Naive thymus-derived CD8-positive, alpha-beta T cell (primary cell): ENCODE measurements at regions not wholly inside any gene's neighbourhood (a gene's known extent, or its start where the extent isn't known, plus 50 kb on each side); places are given as distances from the start of the nearest gene placed in this dataset.

Experiments
- ATAC-seq, 2 donors: fragments of 150-1000 bp; cut with Tn5 transposase in 1 of 2; sonication (Bioruptor Pico), chemical (Tn5 transposase) in 1 of 2; 1 replicate in 1 of 2; 2 replicates in 1 of 2; pipeline ENCODE4 v1.10.0; 2021; ENCODE audit warnings: mild to moderate bottlenecking in 2 of 2, moderate library complexity in 2 of 2
- POLR2A ChIA-PET: fragments of 350-600 bp; sonication (Branson Sonifier 250); formaldehyde crosslinking; loops from one replicate; lab custom pipeline; 2021; ENCODE audit warnings: antibody characterized with exemption; lab: Charles Lee
- DNase-seq, 10 donors: peaks; one replicate each; pipeline versions ENCODE4 v3.0.0 to v3.0.0-alpha.2; 2020 to 2022
- H3K27ac Mint-ChIP-seq, 10 donors: one replicate each; pipeline ENCODE4 v1.8.0; 2020 to 2022; ENCODE audit warnings: mild to moderate bottlenecking in 10 of 10, mixed read lengths in 10 of 10, moderate library complexity in 4 of 10, inconsistent platforms in 1 of 10
- H3K27me3 Mint-ChIP-seq, 5 donors: one replicate each; pipeline ENCODE4 v1.8.0; 2021 to 2022; ENCODE audit warnings: mixed read lengths in 5 of 5
- H3K36me3 Mint-ChIP-seq, 3 donors: one replicate each; pipeline ENCODE4 v1.8.0; 2020 to 2022; ENCODE audit warnings: mixed read lengths in 3 of 3, mild to moderate bottlenecking in 2 of 3, inconsistent platforms in 1 of 3
- H3K4me1 Mint-ChIP-seq, 4 donors: one replicate each; pipeline ENCODE4 v1.8.0; 2021 to 2022; ENCODE audit warnings: mixed read lengths in 4 of 4
- H3K4me3 Mint-ChIP-seq, 10 donors: one replicate each; pipeline ENCODE4 v1.8.0; 2020 to 2022; ENCODE audit warnings: mild to moderate bottlenecking in 10 of 10, mixed read lengths in 10 of 10, moderate library complexity in 6 of 10, inconsistent platforms in 1 of 10
- H3K9me3 Mint-ChIP-seq, 9 donors: one replicate each; pipeline ENCODE4 v1.8.0; 2020 to 2022; ENCODE audit warnings: mixed read lengths in 9 of 9, mild to moderate bottlenecking in 3 of 9, inconsistent platforms in 1 of 9, moderate library complexity in 1 of 9

- DNase-seq (no peak), ATAC-seq (no peak)
- Mint-ChIP-seq H3K4me3 (no peak overlapping the region), H3K36me3 (no peaks in the 10 kb centered on the region), H3K27me3 (peaks cover 0 to 2% (median 1%) of the 10 kb centered on the region in 5 donors), H3K9me3 (peaks cover 0 to 11% (median 0%) of the 10 kb centered on the region in 9 donors), H3K4me1 (no peaks in the 10 kb centered on the region), H3K27ac (no peak overlapping the region)
- POLR2A ChIA-PET: no interaction called here
Observed at GRCh38 chr20:7722564-7722963, 217.7 kb downstream of the HAO1 start.

- Mint-ChIP-seq H3K36me3 (no peaks in the 10 kb centered on the region), H3K27me3 (peaks cover 0 to 2% (median 1%) of the 10 kb centered on the region in 5 donors), H3K27ac (no peak overlapping the region), H3K9me3 (peaks cover 0 to 11% (median 0%) of the 10 kb centered on the region in 9 donors), H3K4me1 (no peaks in the 10 kb centered on the region), H3K4me3 (no peak overlapping the region)
- POLR2A ChIA-PET: no interaction called here
- DNase-seq (no peak), ATAC-seq (no peak)
Observed at GRCh38 chr20:7723284-7723683, 217.0 kb downstream of the HAO1 start.

- Mint-ChIP-seq H3K27ac (no peak overlapping the region), H3K9me3 (peaks cover 0 to 8% (median 0%) of the 10 kb centered on the region in 9 donors), H3K4me1 (no peaks in the 10 kb centered on the region), H3K27me3 (peaks cover 0 to 2% (median 0%) of the 10 kb centered on the region in 5 donors), H3K36me3 (no peaks in the 10 kb centered on the region), H3K4me3 (no peak overlapping the region)
- no peak for DNase-seq
- POLR2A ChIA-PET: no interaction called here
- ATAC-seq: no peak
Observed at GRCh38 chr20:7728338-7728737, 211.9 kb downstream of the HAO1 start.

- no peak for ATAC-seq
- H3K36me3 Mint-ChIP-seq: no peaks in the 10 kb centered on the region
- DNase-seq: no peak
- peaks cover 0 to 5% (median 0%) of the 10 kb centered on the region in 9 donors for H3K9me3 Mint-ChIP-seq
- no peak overlapping the region for H3K27ac Mint-ChIP-seq
- H3K4me3 Mint-ChIP-seq: no peak overlapping the region
- POLR2A ChIA-PET: no interaction called here
- peaks cover 0 to 2% (median 0%) of the 10 kb centered on the region in 5 donors for H3K27me3 Mint-ChIP-seq
- H3K4me1 Mint-ChIP-seq: no peaks in the 10 kb centered on the region
Observed at GRCh38 chr20:7734216-7734615, 206.0 kb downstream of the HAO1 start.

GRCh38 chr20:7736336-7736735 lies 203.9 kb downstream of the HAO1 start:
- Mint-ChIP-seq H3K4me3 (no peak overlapping the region), H3K9me3 (peaks cover 0 to 4% (median 0%) of the 10 kb centered on the region in 9 donors)
- ATAC-seq: no peak

GRCh38 chr20:7741866-7742265 lies 198.4 kb downstream of the HAO1 start:
- peaks cover 0 to 4% (median 0%) of the 10 kb centered on the region in 5 donors for H3K27me3 Mint-ChIP-seq
- no peaks in the 10 kb centered on the region for H3K36me3 Mint-ChIP-seq
- H3K27ac Mint-ChIP-seq: peak overlapping the region in 1 of 10 donors; percentile 13
- POLR2A ChIA-PET: no interaction called here
- peaks cover 0 to 12% (median 0%) of the 10 kb centered on the region in 9 donors for H3K9me3 Mint-ChIP-seq
- no peak for ATAC-seq
- no peak for DNase-seq
- H3K4me1 Mint-ChIP-seq: no peaks in the 10 kb centered on the region
- no peak overlapping the region for H3K4me3 Mint-ChIP-seq

More at GRCh38 chr20:7736336-7736735, 203.9 kb downstream of the HAO1 start:
- H3K36me3 Mint-ChIP-seq: no peaks in the 10 kb centered on the region
- POLR2A ChIA-PET: no interaction called here
- no peak for DNase-seq
- peaks cover 0 to 4% (median 0%) of the 10 kb centered on the region in 5 donors for H3K27me3 Mint-ChIP-seq
- H3K27ac Mint-ChIP-seq: no peak overlapping the region
- H3K4me1 Mint-ChIP-seq: no peaks in the 10 kb centered on the region

GRCh38 chr20:7742479-7742878 lies 197.8 kb downstream of the HAO1 start:
- Mint-ChIP-seq H3K4me3 (no peak overlapping the region), H3K4me1 (no peaks in the 10 kb centered on the region), H3K9me3 (peaks cover 0 to 12% (median 0%) of the 10 kb centered on the region in 9 donors), H3K27ac (no peak overlapping the region), H3K27me3 (peaks cover 0 to 4% (median 0%) of the 10 kb centered on the region in 5 donors), H3K36me3 (no peaks in the 10 kb centered on the region)
- POLR2A ChIA-PET: no interaction called here
- ATAC-seq (no peak), DNase-seq (no peak)

GRCh38 chr20:7744411-7744810 lies 195.8 kb downstream of the HAO1 start:
- POLR2A ChIA-PET: no interaction called here

GRCh38 chr20:7748624-7749023 lies 191.6 kb downstream of the HAO1 start:
- no peak overlapping the region for H3K27ac Mint-ChIP-seq
- H3K27me3 Mint-ChIP-seq: peaks cover 0 to 7% (median 0%) of the 10 kb centered on the region in 5 donors
- POLR2A ChIA-PET: no interaction called here
- peaks cover 0 to 9% (median 3%) of the 10 kb centered on the region in 9 donors for H3K9me3 Mint-ChIP-seq
- DNase-seq: no peak
- H3K4me1 Mint-ChIP-seq: no peaks in the 10 kb centered on the region
- H3K4me3 Mint-ChIP-seq: no peak overlapping the region
- H3K36me3 Mint-ChIP-seq: no peaks in the 10 kb centered on the region
- ATAC-seq: no peak

More at GRCh38 chr20:7744411-7744810, 195.8 kb downstream of the HAO1 start:
- no peaks in the 10 kb centered on the region for H3K4me1 Mint-ChIP-seq
- H3K9me3 Mint-ChIP-seq: peaks cover 0 to 12% (median 0%) of the 10 kb centered on the region in 9 donors
- H3K4me3 Mint-ChIP-seq: no peak overlapping the region
- DNase-seq (no peak), ATAC-seq (no peak)
- no peaks in the 10 kb centered on the region for H3K36me3 Mint-ChIP-seq
- H3K27ac Mint-ChIP-seq: no peak overlapping the region
- H3K27me3 Mint-ChIP-seq: peaks cover 0 to 4% (median 0%) of the 10 kb centered on the region in 5 donors

GRCh38 chr20:7754102-7754501 lies 186.2 kb downstream of the HAO1 start:
- ATAC-seq: no peak
- POLR2A ChIA-PET: no interaction called here
- Mint-ChIP-seq H3K27ac (no peak overlapping the region), H3K4me1 (no peaks in the 10 kb centered on the region), H3K9me3 (peaks cover 0 to 9% (median 0%) of the 10 kb centered on the region in 9 donors), H3K4me3 (no peak overlapping the region), H3K36me3 (no peaks in the 10 kb centered on the region), H3K27me3 (peaks cover 0 to 7% (median 0%) of the 10 kb centered on the region in 5 donors)
- DNase-seq: no peak

- POLR2A ChIA-PET: no interaction called here
- Mint-ChIP-seq H3K27ac (no peak overlapping the region), H3K36me3 (no peaks in the 10 kb centered on the region), H3K27me3 (peaks cover 0 to 3% (median 2%) of the 10 kb centered on the region in 5 donors), H3K9me3 (peaks cover 0 to 8% (median 0%) of the 10 kb centered on the region in 9 donors), H3K4me3 (no peak overlapping the region), H3K4me1 (no peaks in the 10 kb centered on the region)
- ATAC-seq: no peak
- no peak for DNase-seq
Observed at GRCh38 chr20:7758406-7758805, 181.9 kb downstream of the HAO1 start.

- Mint-ChIP-seq H3K4me1 (no peaks in the 10 kb centered on the region), H3K27me3 (peaks cover 0 to 3% (median 0%) of the 10 kb centered on the region in 5 donors), H3K9me3 (peaks cover 0 to 10% (median 0%) of the 10 kb centered on the region in 9 donors), H3K4me3 (no peak overlapping the region), H3K27ac (no peak overlapping the region), H3K36me3 (no peaks in the 10 kb centered on the region)
- ATAC-seq (no peak), DNase-seq (no peak)
- POLR2A ChIA-PET: no interaction called here
Observed at GRCh38 chr20:7760247-7761031, 179.8 kb downstream of the HAO1 start.

- Mint-ChIP-seq H3K27ac (no peak overlapping the region), H3K4me3 (no peak overlapping the region), H3K4me1 (no peaks in the 10 kb centered on the region), H3K27me3 (peaks cover 0 to 4% (median 2%) of the 10 kb centered on the region in 5 donors), H3K9me3 (peaks cover 2 to 12% (median 8%) of the 10 kb centered on the region in 9 donors), H3K36me3 (no peaks in the 10 kb centered on the region)
- ATAC-seq: no peak
- POLR2A ChIA-PET: no interaction called here
- DNase-seq: no peak
Observed at GRCh38 chr20:7765221-7765620, 175.0 kb downstream of the HAO1 start.
